ENCODE measurements at regions not wholly inside any gene's neighbourhood (a gene's known extent, or its start where the extent isn't known, plus 50 kb on each side); places are given as distances from the start of the nearest gene placed in this dataset.
A peak's percentile ranks its signal among the peaks of the same experiment; 100 is the strongest.

GRCh38 chr7:131000873-131001272 lies 266.9 kb upstream of the KLF14 start:
- DNase-seq: no peak

- no peak for DNase-seq
Measured at GRCh38 chr7:131002600-131002999, 268.6 kb upstream of the KLF14 start.

GRCh38 chr7:131003634-131004033 lies 269.6 kb upstream of the KLF14 start:
- no peak for DNase-seq

GRCh38 chr7:131004371-131004770 lies 270.4 kb upstream of the KLF14 start:
- DNase-seq: no peak

- peak; percentile 82 for DNase-seq
Measured at GRCh38 chr7:131007439-131008330, 273.7 kb upstream of the KLF14 start.

GRCh38 chr7:131008840-131009711 lies 275.1 kb upstream of the KLF14 start:
- DNase-seq: no peak

GRCh38 chr7:131010029-131010716 lies 276.2 kb upstream of the KLF14 start:
- no peak for DNase-seq

GRCh38 chr7:131010717-131011431 lies 276.9 kb upstream of the KLF14 start:
- no peak for DNase-seq

GRCh38 chr7:131011432-131011742 lies 277.4 kb upstream of the KLF14 start:
- DNase-seq: no peak

- DNase-seq: no peak
Measured at GRCh38 chr7:131011976-131012375, 278.0 kb upstream of the KLF14 start.

GRCh38 chr7:131012477-131013031 lies 278.5 kb upstream of the KLF14 start:
- DNase-seq: no peak

- no peak for DNase-seq
Measured at GRCh38 chr7:131013716-131014115, 279.7 kb upstream of the KLF14 start.

- DNase-seq: no peak
Measured at GRCh38 chr7:131014906-131015656, 281.1 kb upstream of the KLF14 start.

GRCh38 chr7:131015657-131015958 lies 281.6 kb upstream of the KLF14 start:
- DNase-seq: no peak

GRCh38 chr7:131016230-131016629 lies 282.2 kb upstream of the KLF14 start:
- no peak for DNase-seq

GRCh38 chr7:131019351-131019750 lies 285.3 kb upstream of the KLF14 start:
- no peak for DNase-seq

- DNase-seq: no peak
Measured at GRCh38 chr7:131020759-131021261, 286.8 kb upstream of the KLF14 start.

- DNase-seq: no peak
Measured at GRCh38 chr7:131021460-131021859, 287.5 kb upstream of the KLF14 start.

- DNase-seq: no peak
Measured at GRCh38 chr7:131021902-131022301, 287.9 kb upstream of the KLF14 start.

- DNase-seq: no peak
Measured at GRCh38 chr7:131026297-131027000, 292.4 kb upstream of the KLF14 start.

GRCh38 chr7:131027287-131027773 lies 293.3 kb upstream of the KLF14 start:
- no peak for DNase-seq

All from NCI-H146 (cell line).